Neural progenitor cell (in vitro differentiated cells): ENCODE measurements at regions not wholly inside any gene's neighbourhood (a gene's known extent, or its start where the extent isn't known, plus 50 kb on each side); places are given as distances from the start of the nearest gene placed in this dataset.

ENCODE experiments used
- EZH2 ChIP-seq: fragments of 200-600 bp; sonication (generic); IDR thresholded peaks from 2 replicates; pipeline ENCODE4 v1.6.1; 2017; ENCODE audit warnings: antibody characterized with exemption, mild to moderate bottlenecking, moderate library complexity
- TF ChIP-seq, protein P1 (sequence below): fragments of 200-600 bp; sonication (generic); IDR thresholded peaks from 2 replicates; pipeline ENCODE4 v1.5.1; 2017; ENCODE audit warnings: antibody characterized with exemption, mild to moderate bottlenecking

DNA sequence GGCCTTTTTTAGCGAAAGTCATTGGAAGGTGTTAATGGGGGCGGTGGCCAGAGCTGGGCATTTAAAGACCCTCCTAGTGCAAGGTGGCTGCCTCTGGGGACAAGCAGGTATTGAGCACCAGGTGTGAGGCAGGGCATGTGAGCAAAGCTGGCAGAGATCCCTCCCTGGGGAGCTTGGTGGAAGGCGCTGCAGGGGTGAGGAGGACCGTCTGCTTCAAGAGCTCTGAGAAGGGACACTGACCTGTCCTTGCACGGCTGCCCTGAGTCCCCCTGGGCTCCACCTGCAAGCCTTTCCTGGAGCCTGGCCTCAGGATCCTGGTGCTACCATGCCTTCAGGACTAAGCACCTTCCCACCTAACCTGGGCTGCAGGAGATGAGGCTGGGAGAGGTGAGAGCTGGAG, 127.0 kb upstream of the CIBAR2 start:
- TF ChIP-seq, protein P1, sequence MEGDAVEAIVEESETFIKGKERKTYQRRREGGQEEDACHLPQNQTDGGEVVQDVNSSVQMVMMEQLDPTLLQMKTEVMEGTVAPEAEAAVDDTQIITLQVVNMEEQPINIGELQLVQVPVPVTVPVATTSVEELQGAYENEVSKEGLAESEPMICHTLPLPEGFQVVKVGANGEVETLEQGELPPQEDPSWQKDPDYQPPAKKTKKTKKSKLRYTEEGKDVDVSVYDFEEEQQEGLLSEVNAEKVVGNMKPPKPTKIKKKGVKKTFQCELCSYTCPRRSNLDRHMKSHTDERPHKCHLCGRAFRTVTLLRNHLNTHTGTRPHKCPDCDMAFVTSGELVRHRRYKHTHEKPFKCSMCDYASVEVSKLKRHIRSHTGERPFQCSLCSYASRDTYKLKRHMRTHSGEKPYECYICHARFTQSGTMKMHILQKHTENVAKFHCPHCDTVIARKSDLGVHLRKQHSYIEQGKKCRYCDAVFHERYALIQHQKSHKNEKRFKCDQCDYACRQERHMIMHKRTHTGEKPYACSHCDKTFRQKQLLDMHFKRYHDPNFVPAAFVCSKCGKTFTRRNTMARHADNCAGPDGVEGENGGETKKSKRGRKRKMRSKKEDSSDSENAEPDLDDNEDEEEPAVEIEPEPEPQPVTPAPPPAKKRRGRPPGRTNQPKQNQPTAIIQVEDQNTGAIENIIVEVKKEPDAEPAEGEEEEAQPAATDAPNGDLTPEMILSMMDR, result no peak
- TF ChIP-seq EZH2, result no peak
